Liver (tissue), 8 donors: ENCODE measurements at regions not wholly inside any gene's neighbourhood (a gene's known extent, or its start where the extent isn't known, plus 50 kb on each side); places are given as distances from the start of the nearest gene placed in this dataset.
A peak's percentile ranks its signal among the peaks of the same experiment; 100 is the strongest.
"Not testable (repeated sequence)": the region's sequence is repeated elsewhere in the genome, so short reads cannot be mapped to it uniquely, and the experiment has no call there.

ENCODE experiments used
- DNase-seq: peaks from one replicate; pipeline ENCODE4 v3.0.0-alpha.2; 2017; ENCODE audit warnings: low spot score
- H3K27ac ChIP-seq, 2 donors: one replicate each; pipeline ENCODE4 v1.7.0; 2013; ENCODE audit warnings: inconsistent platforms in 2 of 2, low read length in 2 of 2, control low read depth in 1 of 2, low read depth in 1 of 2, mild to moderate bottlenecking in 1 of 2
- H3K27me3 ChIP-seq, 4 donors: one replicate each; pipeline versions ENCODE4 v1.6.1 to v1.7.0; 2013; ENCODE audit warnings: low read length in 3 of 4, inconsistent platforms in 1 of 4, mild to moderate bottlenecking in 1 of 4, moderate library complexity in 1 of 4; ENCODE audit not compliant: control insufficient read depth in 4 of 4, insufficient read depth in 4 of 4
- H3K36me3 ChIP-seq, 4 donors: one replicate each; pipeline versions ENCODE4 v1.6.1 to v1.7.0; 2013; ENCODE audit warnings: low read length in 3 of 4, mild to moderate bottlenecking in 3 of 4, low read depth in 1 of 4, moderate library complexity in 1 of 4; ENCODE audit not compliant: control insufficient read depth in 4 of 4, insufficient read depth in 3 of 4
- H3K4me1 ChIP-seq, 4 donors: one replicate each; pipeline versions ENCODE4 v1.6.1 to v1.7.0; 2013; ENCODE audit warnings: low read length in 3 of 4, mild to moderate bottlenecking in 3 of 4, moderate library complexity in 1 of 4; ENCODE audit not compliant: control insufficient read depth in 4 of 4, insufficient read depth in 4 of 4
- H3K4me3 ChIP-seq, 3 donors: one replicate each; pipeline versions ENCODE4 v1.6.1 to v1.7.0; 2013; ENCODE audit warnings: low read length in 3 of 3, control low read depth in 1 of 3, low read depth in 1 of 3, mild to moderate bottlenecking in 1 of 3
- H3K9ac ChIP-seq, 2 donors: one replicate each; pipeline ENCODE4 v1.7.0; 2013; ENCODE audit warnings: low read length in 2 of 2, mild to moderate bottlenecking in 2 of 2, moderate library complexity in 2 of 2, control low read depth in 1 of 2, low read depth in 1 of 2
- H3K9me3 ChIP-seq, 4 donors: one replicate each; pipeline versions ENCODE4 v1.6.1 to v1.7.0; 2013; ENCODE audit warnings: low read length in 3 of 4; ENCODE audit not compliant: control insufficient read depth in 4 of 4
- EGR1 ChIP-seq, 2 donors: IDR thresholded peaks; 2 replicates each; pipeline ENCODE4 v1.6.1; 2016 to 2018; ENCODE audit warnings: antibody characterized with exemption in 2 of 2, low read depth in 2 of 2
- FOXA1 ChIP-seq: IDR thresholded peaks from 2 replicates; pipeline ENCODE4 v1.6.1; 2016; ENCODE audit warnings: antibody characterized with exemption
- FOXA2 ChIP-seq: IDR thresholded peaks from 2 replicates; pipeline ENCODE4 v1.6.1; 2016; ENCODE audit warnings: antibody characterized with exemption
- GABPA ChIP-seq, 2 donors: IDR thresholded peaks in 1 of 2; conservative IDR thresholded peaks in 1 of 2; 2 replicates each; pipeline ENCODE4 v1.6.1; 2016; ENCODE audit warnings: antibody characterized with exemption in 2 of 2, mild to moderate bottlenecking in 1 of 2, moderate library complexity in 1 of 2
- HNF4A ChIP-seq, 2 donors: conservative IDR thresholded peaks; 2 replicates each; pipeline ENCODE4 v1.6.1; 2016; ENCODE audit warnings: antibody characterized with exemption in 2 of 2, mild to moderate bottlenecking in 2 of 2
- NR2F2 ChIP-seq: IDR thresholded peaks from 2 replicates; pipeline ENCODE4 v1.6.1; 2016; ENCODE audit warnings: antibody characterized with exemption
- RAD21 ChIP-seq, 2 donors: IDR thresholded peaks; 2 replicates each; pipeline ENCODE4 v1.6.1; 2016; ENCODE audit warnings: antibody characterized with exemption in 2 of 2, mild to moderate bottlenecking in 2 of 2
- REST ChIP-seq: IDR thresholded peaks from 2 replicates; pipeline ENCODE4 v1.6.1; 2016; ENCODE audit warnings: antibody characterized with exemption, mild to moderate bottlenecking
- SP1 ChIP-seq: IDR thresholded peaks from 2 replicates; pipeline ENCODE4 v1.6.1; 2018; ENCODE audit warnings: antibody characterized with exemption, mild to moderate bottlenecking
- TAF1 ChIP-seq: conservative IDR thresholded peaks from 2 replicates; pipeline ENCODE4 v1.6.1; 2016; ENCODE audit warnings: antibody characterized with exemption, mild to moderate bottlenecking
- WGBS: extraction: QIAGEN DNeasy Blood & Tissue Kit; methylation state at CpG from one replicate; pipeline ENCODE4 v1.1.7; 2013; 5-methylcytosine and 5-hydroxymethylcytosine counted together
- TF ChIP-seq, protein P1 (sequence below): fragments of 150-350 bp; IDR thresholded peaks from 2 replicates; pipeline ENCODE4 v1.5.1; 2017; ENCODE audit warnings: improper control_type of control experiment, low read depth, low read length; ENCODE audit not compliant: missing input control
- donor health status: healthy.
- donor health status: healthy.
- donor health status: healthy.
- donor health status: healthy.
- donor health status: healthy.

GRCh38 chr3:140863580-140864009 is 78.0 kb upstream of the SLC25A36 start:
- H3K36me3 ChIP-seq = no peaks in the 10 kb centered on the region
- H3K9ac ChIP-seq = no peak overlapping the region
- H3K4me3 ChIP-seq = no peak overlapping the region
- WGBS = 5% methylated on average over 6 of the region's 6 CpGs
- TF ChIP-seq REST = no peak
- TF ChIP-seq, protein P1, sequence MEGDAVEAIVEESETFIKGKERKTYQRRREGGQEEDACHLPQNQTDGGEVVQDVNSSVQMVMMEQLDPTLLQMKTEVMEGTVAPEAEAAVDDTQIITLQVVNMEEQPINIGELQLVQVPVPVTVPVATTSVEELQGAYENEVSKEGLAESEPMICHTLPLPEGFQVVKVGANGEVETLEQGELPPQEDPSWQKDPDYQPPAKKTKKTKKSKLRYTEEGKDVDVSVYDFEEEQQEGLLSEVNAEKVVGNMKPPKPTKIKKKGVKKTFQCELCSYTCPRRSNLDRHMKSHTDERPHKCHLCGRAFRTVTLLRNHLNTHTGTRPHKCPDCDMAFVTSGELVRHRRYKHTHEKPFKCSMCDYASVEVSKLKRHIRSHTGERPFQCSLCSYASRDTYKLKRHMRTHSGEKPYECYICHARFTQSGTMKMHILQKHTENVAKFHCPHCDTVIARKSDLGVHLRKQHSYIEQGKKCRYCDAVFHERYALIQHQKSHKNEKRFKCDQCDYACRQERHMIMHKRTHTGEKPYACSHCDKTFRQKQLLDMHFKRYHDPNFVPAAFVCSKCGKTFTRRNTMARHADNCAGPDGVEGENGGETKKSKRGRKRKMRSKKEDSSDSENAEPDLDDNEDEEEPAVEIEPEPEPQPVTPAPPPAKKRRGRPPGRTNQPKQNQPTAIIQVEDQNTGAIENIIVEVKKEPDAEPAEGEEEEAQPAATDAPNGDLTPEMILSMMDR = peak; percentile 51
- peak; percentile 77 to 81 for TF ChIP-seq RAD21 (IDR thresholded peaks at IDR 0.05)
- no peak for TF ChIP-seq TAF1
- H3K27me3 ChIP-seq = peaks cover 0 to 1% (median 0%) of the 10 kb centered on the region in 4 donors
- H3K4me1 ChIP-seq = no peaks in the 10 kb centered on the region
- peak; percentile 46 for DNase-seq
- no peaks in the 10 kb centered on the region for H3K9me3 ChIP-seq
- H3K27ac ChIP-seq = no peak overlapping the region

DNA sequence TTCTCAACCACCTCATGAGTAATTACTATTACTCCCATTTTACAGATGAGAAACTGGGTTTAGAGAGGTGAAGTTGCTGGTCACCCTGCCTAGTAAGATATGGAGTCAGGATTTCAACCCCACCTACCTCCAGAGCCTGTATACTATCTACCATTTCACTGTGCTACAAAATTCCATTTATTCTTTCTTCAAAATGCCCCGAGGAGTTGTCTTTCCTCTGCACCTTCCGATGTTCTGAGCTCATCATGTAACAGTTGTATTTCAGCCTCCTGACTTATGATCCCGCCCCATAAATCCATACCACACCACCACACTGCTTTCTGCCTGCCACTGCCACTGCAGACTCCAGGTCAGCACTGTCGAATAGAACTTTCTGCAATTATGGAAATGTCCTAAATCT is 71.3 kb upstream of the SLC25A36 start:
- Histone ChIP-seq H3K4me3 (no peak overlapping the region), H3K27me3 (no peaks in the 10 kb centered on the region), H3K9me3 (peaks cover 0 to 2% (median 0%) of the 10 kb centered on the region in 4 donors), H3K4me1 (no peaks in the 10 kb centered on the region), H3K36me3 (no peaks in the 10 kb centered on the region), H3K9ac (no peak overlapping the region), H3K27ac (no peak overlapping the region)
- 88% methylated on average over 4 of the region's 4 CpGs for WGBS
- TF ChIP-seq FOXA2 = no peak
- TF ChIP-seq, protein P1 = no peak
- TF ChIP-seq RAD21 (IDR thresholded peaks at IDR 0.05) = no peak
- TF ChIP-seq FOXA1 = no peak
- TF ChIP-seq HNF4A (conservative IDR thresholded peaks at IDR 0.05) = no peak
- no peak for TF ChIP-seq SP1
- DNase-seq = no peak

GRCh38 chr3:140871022-140871421 is 70.6 kb upstream of the SLC25A36 start:
- H3K9me3 ChIP-seq = peaks cover 0 to 2% (median 0%) of the 10 kb centered on the region in 4 donors
- no peaks in the 10 kb centered on the region for H3K36me3 ChIP-seq
- no peak overlapping the region for H3K27ac ChIP-seq
- TF ChIP-seq GABPA (IDR thresholded peaks at IDR 0.05 in 1 of 2, conservative IDR thresholded peaks at IDR 0.05 in 1 of 2) = no peak
- no peak for TF ChIP-seq EGR1 (IDR thresholded peaks at IDR 0.05; ENCODE audit: low read depth in 2 of 2)
- TF ChIP-seq HNF4A (conservative IDR thresholded peaks at IDR 0.05) = no peak
- no peak for TF ChIP-seq NR2F2
- TF ChIP-seq REST = no peak
- TF ChIP-seq RAD21 (IDR thresholded peaks at IDR 0.05) = no peak
- WGBS = 78% methylated on average over 2 of the region's 2 CpGs
- H3K9ac ChIP-seq = no peak overlapping the region
- DNase-seq = no peak
- H3K27me3 ChIP-seq = no peaks in the 10 kb centered on the region
- H3K4me3 ChIP-seq = no peak overlapping the region
- no peaks in the 10 kb centered on the region for H3K4me1 ChIP-seq

- not testable (repeated sequence) for H3K9me3 ChIP-seq, H3K9ac ChIP-seq, DNase-seq, H3K27ac ChIP-seq, H3K4me1 ChIP-seq, H3K4me3 ChIP-seq, H3K27me3 ChIP-seq, H3K36me3 ChIP-seq
- WGBS = 52% methylated on average over 4 of the region's 4 CpGs
Measured at GRCh38 chr3:140872165-140872564, 69.5 kb upstream of the SLC25A36 start.
